SH-SY5Y (cell line): ENCODE measurements at regions not wholly inside any gene's neighbourhood (a gene's known extent, or its start where the extent isn't known, plus 50 kb on each side); places are given as distances from the start of the nearest gene placed in this dataset.

Experiments used
- GATA2 ChIP-seq: IDR thresholded peaks from 2 replicates; pipeline ENCODE4 v1.6.1; 2011; ENCODE audit warnings: mild to moderate bottlenecking, low read depth, low read length
- GATA3 ChIP-seq: IDR thresholded peaks from 2 replicates; pipeline ENCODE4 v1.6.1; 2011; ENCODE audit warnings: low read depth, mild to moderate bottlenecking, low read length, moderate library complexity

- no peak for TF ChIP-seq GATA3
- TF ChIP-seq GATA2: no peak
Measured at GRCh38 chr15:97881346-97881965, 79.0 kb upstream of the ARRDC4 start.
